ENCODE measurements at regions not wholly inside any gene's neighbourhood (a gene's known extent, or its start where the extent isn't known, plus 50 kb on each side); places are given as distances from the start of the nearest gene placed in this dataset.

DNA sequence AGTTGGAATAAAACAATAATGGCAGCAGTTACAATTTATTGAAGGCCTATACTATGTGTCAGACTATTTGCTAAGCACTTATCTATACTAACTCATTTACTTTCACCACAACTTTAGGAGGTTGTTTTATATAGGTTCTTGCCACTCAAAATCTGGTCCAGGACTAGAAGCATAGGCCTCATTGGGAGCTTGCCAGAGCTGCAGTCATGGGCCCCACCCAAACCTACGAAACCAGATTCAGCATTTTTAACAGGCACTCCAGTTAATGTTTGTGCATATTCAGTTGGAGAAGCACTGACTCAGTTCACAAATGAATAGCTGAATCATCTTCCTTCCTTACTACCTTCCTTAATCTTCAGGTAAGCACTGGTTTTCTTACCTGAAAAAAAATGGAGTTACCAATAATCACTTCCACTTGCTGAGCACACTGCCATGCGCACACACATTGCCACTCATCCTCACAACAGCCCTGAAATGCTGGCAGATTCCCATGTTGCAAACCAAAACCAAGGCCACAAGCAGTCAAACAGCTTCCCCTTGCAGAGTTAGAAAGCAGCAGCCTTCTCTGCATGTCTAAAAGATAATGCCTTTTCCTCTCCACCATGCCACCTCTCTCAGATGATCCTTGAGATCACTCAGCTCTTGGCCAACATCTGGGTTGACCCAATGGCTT lies 122.4 kb downstream of the SLC16A9 start:
- CTCF ChIA-PET = no interaction called here
- TF ChIP-seq ZNF384 (IDR thresholded peaks at IDR 0.05) (no peak), ARNT (IDR thresholded peaks at IDR 0.05) (no peak), SUZ12 (IDR thresholded peaks at IDR 0.05) (no peak), L3MBTL2 (conservative IDR thresholded peaks at IDR 0.05) (no peak), FOXM1 (IDR thresholded peaks at IDR 0.05; ENCODE audit: borderline replicate concordance) (no peak), HDGF (IDR thresholded peaks at IDR 0.05; ENCODE audit: borderline replicate concordance) (no peak), TARDBP (IDR thresholded peaks at IDR 0.05) (no peak), SP1 (IDR thresholded peaks at IDR 0.05) (no peak)
- no peak for DNase-seq (ENCODE audit: extremely low spot score)
- POLR2A ChIA-PET = no interaction called here

DNA sequence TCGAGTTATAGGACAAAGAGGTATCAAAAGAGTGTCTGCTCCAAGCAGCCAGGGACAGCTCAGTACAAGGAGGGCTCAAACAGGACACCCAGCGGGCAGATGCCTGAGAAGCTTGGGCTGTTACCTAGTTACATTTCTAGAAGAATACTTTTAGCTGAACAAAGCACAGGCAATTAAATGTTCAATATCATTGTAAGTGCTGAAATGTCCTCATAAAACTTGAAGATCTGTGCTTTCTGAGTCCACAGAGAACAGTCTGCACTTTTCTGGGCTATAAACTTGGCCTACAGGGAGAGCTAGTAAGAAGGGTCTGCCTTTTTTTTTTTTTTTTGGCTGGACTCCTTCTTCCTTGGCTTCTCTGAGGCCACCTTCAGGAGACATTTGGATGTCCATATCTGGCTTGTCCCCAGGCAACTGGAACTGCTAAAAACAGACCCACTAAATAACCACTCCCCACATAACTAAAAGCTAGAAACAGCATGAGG lies 123.2 kb downstream of the SLC16A9 start:
- CTCF ChIA-PET = no interaction called here
- peak; percentile 78 for TF ChIP-seq ZNF384 (IDR thresholded peaks at IDR 0.05)
- TF ChIP-seq SUZ12 (IDR thresholded peaks at IDR 0.05) = no peak
- TF ChIP-seq CTBP1 (IDR thresholded peaks at IDR 0.05; ENCODE audit: borderline replicate concordance) = no peak
- TF ChIP-seq LEF1 (IDR thresholded peaks at IDR 0.05; ENCODE audit: borderline replicate concordance) = no peak
- POLR2A ChIA-PET = no interaction called here
- no peak for DNase-seq (ENCODE audit: extremely low spot score)

GRCh38 chr10:59585046-59585700 lies 124.5 kb downstream of the SLC16A9 start:
- TF ChIP-seq FOXA1 (IDR thresholded peaks at IDR 0.05) (no peak), NFRKB (IDR thresholded peaks at IDR 0.05) (no peak), TARDBP (IDR thresholded peaks at IDR 0.05) (no peak), PKNOX1 (IDR thresholded peaks at IDR 0.05) (no peak), LEF1 (IDR thresholded peaks at IDR 0.05; ENCODE audit: borderline replicate concordance) (no peak), HDGF (IDR thresholded peaks at IDR 0.05; ENCODE audit: borderline replicate concordance) (no peak), SP1 (IDR thresholded peaks at IDR 0.05) (no peak), FOXK2 (IDR thresholded peaks at IDR 0.05) (no peak), SUZ12 (IDR thresholded peaks at IDR 0.05) (no peak), ELF4 (IDR thresholded peaks at IDR 0.05) (no peak), L3MBTL2 (conservative IDR thresholded peaks at IDR 0.05) (no peak), FOXM1 (IDR thresholded peaks at IDR 0.05; ENCODE audit: borderline replicate concordance) (no peak), BHLHE40 (IDR thresholded peaks at IDR 0.05; ENCODE audit: borderline replicate concordance) (no peak), CTBP1 (IDR thresholded peaks at IDR 0.05; ENCODE audit: borderline replicate concordance) (no peak), ZNF384 (IDR thresholded peaks at IDR 0.05) (no peak), ARNT (IDR thresholded peaks at IDR 0.05) (no peak)
- DNase-seq (ENCODE audit: extremely low spot score) = no peak
- CTCF ChIA-PET = interaction anchor here (0.6 kb wide), 1 partner anchor 102 kb away, joined by 3 read pairs; no protein-coding TSS in a partner anchor
- POLR2A ChIA-PET = no interaction called here

DNA sequence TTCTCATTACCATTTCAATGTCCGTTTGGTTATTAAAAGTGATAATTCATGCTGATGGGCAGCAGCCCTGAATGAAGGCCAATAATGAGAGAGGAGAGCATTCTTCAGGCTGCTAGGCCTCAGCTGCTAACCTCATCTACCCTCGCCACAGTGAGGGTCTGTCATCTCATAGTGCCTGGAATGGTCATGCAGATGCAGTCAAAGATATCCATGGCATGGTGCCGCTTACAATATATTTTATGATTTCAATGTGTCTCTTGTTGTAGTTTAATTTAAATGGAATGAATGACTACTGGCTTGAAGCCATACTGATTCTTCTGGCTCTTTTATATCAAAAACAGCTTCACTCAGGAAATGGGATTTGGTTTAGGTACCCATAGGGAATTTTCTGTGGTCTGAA lies 126.9 kb downstream of the SLC16A9 start:
- no peak for TF ChIP-seq SUZ12 (IDR thresholded peaks at IDR 0.05)
- no peak for TF ChIP-seq FOXA1 (IDR thresholded peaks at IDR 0.05)
- TF ChIP-seq TARDBP (IDR thresholded peaks at IDR 0.05) = no peak
- TF ChIP-seq SP1 (IDR thresholded peaks at IDR 0.05) = no peak
- no peak for TF ChIP-seq FOXM1 (IDR thresholded peaks at IDR 0.05; ENCODE audit: borderline replicate concordance)
- TF ChIP-seq LEF1 (IDR thresholded peaks at IDR 0.05; ENCODE audit: borderline replicate concordance) = no peak
- no peak for TF ChIP-seq FOXK2 (IDR thresholded peaks at IDR 0.05)
- no peak for TF ChIP-seq L3MBTL2 (conservative IDR thresholded peaks at IDR 0.05)
- no peak for TF ChIP-seq BHLHE40 (IDR thresholded peaks at IDR 0.05; ENCODE audit: borderline replicate concordance)
- no peak for TF ChIP-seq NFRKB (IDR thresholded peaks at IDR 0.05)
- TF ChIP-seq CTBP1 (IDR thresholded peaks at IDR 0.05; ENCODE audit: borderline replicate concordance) = no peak
- TF ChIP-seq ELF4 (IDR thresholded peaks at IDR 0.05) = no peak
- TF ChIP-seq PKNOX1 (IDR thresholded peaks at IDR 0.05) = no peak
- no peak for TF ChIP-seq ARNT (IDR thresholded peaks at IDR 0.05)
- no peak for TF ChIP-seq ZNF384 (IDR thresholded peaks at IDR 0.05)
- no peak for TF ChIP-seq HDGF (IDR thresholded peaks at IDR 0.05; ENCODE audit: borderline replicate concordance)
- no peak for DNase-seq (ENCODE audit: extremely low spot score)
- ChIA-PET POLR2A (no interaction called here), CTCF (interaction anchor here (0.6 kb wide), 1 partner anchor 1539 kb away, joined by 3 read pairs; no protein-coding TSS in a partner anchor)

DNA sequence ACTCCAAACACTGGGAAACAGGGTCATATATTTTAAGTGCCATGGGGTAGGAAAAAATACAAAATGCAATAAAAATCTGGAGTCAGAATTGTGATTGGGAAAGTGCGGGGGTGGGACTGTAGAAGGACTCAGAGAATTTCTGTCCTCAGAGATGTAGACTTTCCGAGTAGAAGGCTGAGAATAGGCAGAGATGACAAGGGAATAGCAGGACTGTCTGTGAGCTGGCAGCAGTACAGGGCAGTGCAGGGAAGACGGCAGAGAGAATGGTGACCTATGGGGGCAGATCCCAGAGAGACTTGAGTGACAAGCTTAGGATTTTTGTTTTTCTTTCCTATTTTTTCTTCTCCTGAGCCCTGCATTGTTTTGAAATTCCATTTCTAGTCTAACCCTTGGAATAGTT lies 127.6 kb downstream of the SLC16A9 start:
- no peak for TF ChIP-seq ARNT (IDR thresholded peaks at IDR 0.05)
- TF ChIP-seq CTBP1 (IDR thresholded peaks at IDR 0.05; ENCODE audit: borderline replicate concordance) = no peak
- no peak for TF ChIP-seq BHLHE40 (IDR thresholded peaks at IDR 0.05; ENCODE audit: borderline replicate concordance)
- TF ChIP-seq FOXK2 (IDR thresholded peaks at IDR 0.05) = no peak
- no peak for TF ChIP-seq NFRKB (IDR thresholded peaks at IDR 0.05)
- TF ChIP-seq FOXA1 (IDR thresholded peaks at IDR 0.05) = no peak
- TF ChIP-seq L3MBTL2 (conservative IDR thresholded peaks at IDR 0.05) = no peak
- TF ChIP-seq PKNOX1 (IDR thresholded peaks at IDR 0.05) = no peak
- no peak for TF ChIP-seq ZNF384 (IDR thresholded peaks at IDR 0.05)
- TF ChIP-seq HDGF (IDR thresholded peaks at IDR 0.05; ENCODE audit: borderline replicate concordance) = no peak
- TF ChIP-seq TARDBP (IDR thresholded peaks at IDR 0.05) = no peak
- TF ChIP-seq ELF4 (IDR thresholded peaks at IDR 0.05) = no peak
- no peak for TF ChIP-seq SP1 (IDR thresholded peaks at IDR 0.05)
- ChIA-PET CTCF (interaction anchor here (0.9 kb wide), 1 partner anchor 249 kb away, joined by 4 read pairs; no protein-coding TSS in a partner anchor), POLR2A (no interaction called here)
- DNase-seq (ENCODE audit: extremely low spot score) = no peak
